ENCODE measurements at regions not wholly inside any gene's neighbourhood (a gene's known extent, or its start where the extent isn't known, plus 50 kb on each side); places are given as distances from the start of the nearest gene placed in this dataset.

GRCh38 chrX:139126493-139126892 is 404.0 kb upstream of the F9 start:
- H4K8ac ChIP-seq (ENCODE audit: extremely low read depth, insufficient read depth, low read length): no peak overlapping the region
- H3K23me2 ChIP-seq (ENCODE audit: low read depth, low read length): no peaks in the 10 kb centered on the region
- H3K18ac ChIP-seq (ENCODE audit: extremely low read depth, low read length): no peak overlapping the region
- H3K79me1 ChIP-seq (ENCODE audit: low read depth, low read length): no peaks in the 10 kb centered on the region
- no peak overlapping the region for H2BK120ac ChIP-seq (replicated peaks; ENCODE audit: low read depth, low read length)
- H3K4ac ChIP-seq (replicated peaks; ENCODE audit: insufficient read length, low read depth, low read length): no peak overlapping the region
- no peak overlapping the region for H3K56ac ChIP-seq (replicated peaks; ENCODE audit: insufficient read length, low read depth, low read length)
- no peak overlapping the region for H2BK15ac ChIP-seq (ENCODE audit: low read length)
- no peaks in the 10 kb centered on the region for H3K36me3 ChIP-seq (ENCODE audit: control insufficient read depth in 2 of 4, insufficient read depth in 4 of 4, low read length in 3 of 4)
- WGBS, 2 experiments (ENCODE audit: extremely low coverage in 1 of 2, insufficient coverage in 1 of 2, insufficient read length in 1 of 2, insufficient replicate concordance in 2 of 2, low coverage in 1 of 2, low lambda C conversion rate in 2 of 2, missing lambda C conversion rate in 1 of 2): 5% methylated on average over 2 of the region's 2 CpGs; no CpG with 5 or more reads in 1 of the 2 experiments
- H4K5ac ChIP-seq (ENCODE audit: insufficient read length, low read depth, low read length): no peak overlapping the region
- no peak overlapping the region for H2AFZ ChIP-seq (ENCODE audit: low read length)
- no peaks in the 10 kb centered on the region for H3K79me2 ChIP-seq (ENCODE audit: control insufficient read depth in 1 of 2, insufficient read depth in 2 of 2, low read length in 2 of 2)
- POLR2A ChIA-PET (ENCODE audit: partially characterized antibody): no interaction called here
- no peaks in the 10 kb centered on the region for H3K9me3 ChIP-seq (ENCODE audit: insufficient read depth in 2 of 2, low read depth in 1 of 2, low read length in 1 of 2)
- CTCF ChIA-PET (ENCODE audit: partially characterized antibody): interaction anchor here (0.6 to 3.1 kb wide), 21 partner anchors 12 to 632 kb away, joined by 3 to 16 read pairs (median 3); no protein-coding TSS in a partner anchor
- no peak overlapping the region for H2BK12ac ChIP-seq (ENCODE audit: low read depth, low read length)
- no peak overlapping the region for H2AK5ac ChIP-seq (ENCODE audit: low read depth, low read length)
- H3K4me3 ChIP-seq (ENCODE audit: extremely low read depth in 1 of 4, insufficient read depth in 2 of 4, low read depth in 3 of 4, low read length in 4 of 4): no peak overlapping the region
- no peak overlapping the region for H3K23ac ChIP-seq (ENCODE audit: insufficient read length)
- no peak overlapping the region for H3K27ac ChIP-seq (ENCODE audit: low read depth, low read length)
- no peaks in the 10 kb centered on the region for H3K27me3 ChIP-seq (replicated peaks in 1 of 4; ENCODE audit: control insufficient read depth in 3 of 4, extremely low read depth in 1 of 4, insufficient read depth in 3 of 4, low read length in 3 of 4)
- no peak overlapping the region for H3K9ac ChIP-seq (replicated peaks in 1 of 4; ENCODE audit: extremely low read depth in 1 of 4, low read depth in 3 of 4, low read length in 3 of 4)
- no peak overlapping the region for H3K4me2 ChIP-seq (ENCODE audit: insufficient read depth in 1 of 2, low read depth in 2 of 2, low read length in 2 of 2)
- no peak overlapping the region for H4K91ac ChIP-seq (replicated peaks; ENCODE audit: insufficient read length, low read length)
- no peak overlapping the region for H2BK5ac ChIP-seq (ENCODE audit: low read depth, low read length)
- no peaks in the 10 kb centered on the region for H3K4me1 ChIP-seq (replicated peaks in 1 of 4; ENCODE audit: control insufficient read depth in 3 of 4, insufficient read depth in 4 of 4, low read length in 3 of 4)
- H4K20me1 ChIP-seq (replicated peaks in 1 of 2; ENCODE audit: control insufficient read depth in 1 of 2, insufficient read depth in 2 of 2, low read length in 2 of 2): no peaks in the 10 kb centered on the region
- H3K14ac ChIP-seq (ENCODE audit: insufficient read length): no peak overlapping the region
- H2BK20ac ChIP-seq (ENCODE audit: low read length): no peak overlapping the region
- DNase-seq (ENCODE audit: low read depth in 1 of 2, low spot score in 2 of 2) (peak; percentile 13 to 46), FAIRE-seq (peak; percentile 100)
- no peak for TF ChIP-seq CTBP2 (IDR thresholded peaks at IDR 0.05; ENCODE audit: borderline replicate concordance, insufficient read depth, insufficient read length, low read length)
- TF ChIP-seq TCF12 (IDR thresholded peaks at IDR 0.05; ENCODE audit: low read depth, low read length): no peak
- TF ChIP-seq BCL11A (IDR thresholded peaks at IDR 0.05; ENCODE audit: low read depth in 2 of 2, low read length in 2 of 2): no peak
- no peak for TF ChIP-seq JUN (IDR thresholded peaks at IDR 0.05; ENCODE audit: low read depth, low read length)
- TF ChIP-seq ATF2 (IDR thresholded peaks at IDR 0.05; ENCODE audit: low read length): no peak
- TF ChIP-seq CTCF (IDR thresholded peaks at IDR 0.05; ENCODE audit: control extremely low read depth in 1 of 3, insufficient read depth in 1 of 3, low read depth in 1 of 3, low read length in 3 of 3): peak; percentile 41 to 98 (median 76)
- peak; percentile 32; the same call in 1 of the 2 replicates for TF ChIP-seq CREB1 (IDR thresholded peaks at IDR 0.05)
- no peak for TF ChIP-seq HDAC6 (IDR thresholded peaks at IDR 0.05; ENCODE audit: low read depth, low read length)
- TF ChIP-seq CHD2 (IDR thresholded peaks at IDR 0.05; ENCODE audit: low read length): no peak
- TF ChIP-seq CHD1 (IDR thresholded peaks at IDR 0.05; ENCODE audit: low read depth, low read length): no peak
- TF ChIP-seq NRF1 (IDR thresholded peaks at IDR 0.05; ENCODE audit: low read depth, low read length): no peak
